HUDEP-2 (cell line): ENCODE measurements at regions not wholly inside any gene's neighbourhood (a gene's known extent, or its start where the extent isn't known, plus 50 kb on each side); places are given as distances from the start of the nearest gene placed in this dataset.
"Not testable (repeated sequence)": the region's sequence is repeated elsewhere in the genome, so short reads cannot be mapped to it uniquely, and the experiment has no call there.

Experiments
- DNase-seq, 76 experiments: peaks; one replicate each; lab custom pipeline; 2025; ENCODE audit not compliant: unreplicated experiment in 76 of 76; lab: John Stamatoyannopoulos, UW

DNA sequence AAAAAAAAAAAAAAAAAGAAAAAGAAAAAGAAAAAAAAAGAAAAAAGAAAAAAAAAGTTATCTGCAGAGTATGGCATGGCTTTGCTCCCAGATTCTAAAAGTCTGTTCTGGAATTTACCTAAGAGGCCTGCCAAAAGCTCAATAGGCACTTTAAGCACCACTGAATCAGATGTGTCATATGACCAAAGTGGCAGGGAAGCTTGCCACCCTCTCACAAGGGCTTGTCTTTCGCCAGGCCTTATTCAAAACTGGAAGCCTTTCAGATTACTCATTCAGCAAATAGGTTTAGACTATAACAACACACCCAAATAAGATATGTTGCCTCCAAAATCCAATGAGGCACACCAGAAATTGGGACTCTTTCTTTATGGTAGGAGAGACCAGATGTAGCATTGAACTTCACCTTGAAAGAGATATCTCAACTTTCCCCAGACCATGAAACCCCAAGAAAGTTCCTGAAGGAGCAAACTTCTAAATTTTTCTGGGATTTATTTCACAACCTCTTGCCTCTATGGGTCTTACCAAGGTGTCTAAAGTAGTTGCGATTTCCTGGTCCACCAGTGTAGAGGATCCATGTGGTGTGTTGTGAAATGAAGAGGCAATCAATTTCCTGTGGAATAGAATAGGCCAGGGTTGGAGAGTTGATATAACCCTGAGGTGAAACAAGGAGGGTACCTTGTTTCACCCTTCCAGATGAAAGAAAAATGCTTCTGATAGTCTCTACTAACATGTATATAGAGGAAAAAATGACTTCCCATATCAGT lies 218.8 kb downstream of the DAD1 start:
- DNase-seq = no peak

DNA sequence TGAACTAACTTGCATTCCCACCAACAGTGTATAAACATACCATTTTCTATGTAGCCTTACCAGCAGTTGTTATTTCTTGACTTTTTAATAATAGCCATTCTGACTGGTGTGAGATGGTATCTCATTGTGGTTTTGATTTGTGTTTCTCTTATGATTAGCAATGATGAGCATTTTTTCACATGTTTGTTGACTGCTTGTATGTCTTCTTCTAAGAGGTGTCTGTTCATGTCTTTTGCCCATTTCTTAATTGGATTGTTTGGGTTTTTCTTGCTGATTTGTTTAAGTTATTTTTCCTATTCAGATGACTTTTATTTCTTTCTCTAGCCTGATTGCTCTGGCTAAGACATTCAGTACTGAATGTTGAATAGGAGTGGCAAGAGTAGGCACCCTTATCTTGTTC lies 230.3 kb downstream of the DAD1 start:
- no peak for DNase-seq

DNA sequence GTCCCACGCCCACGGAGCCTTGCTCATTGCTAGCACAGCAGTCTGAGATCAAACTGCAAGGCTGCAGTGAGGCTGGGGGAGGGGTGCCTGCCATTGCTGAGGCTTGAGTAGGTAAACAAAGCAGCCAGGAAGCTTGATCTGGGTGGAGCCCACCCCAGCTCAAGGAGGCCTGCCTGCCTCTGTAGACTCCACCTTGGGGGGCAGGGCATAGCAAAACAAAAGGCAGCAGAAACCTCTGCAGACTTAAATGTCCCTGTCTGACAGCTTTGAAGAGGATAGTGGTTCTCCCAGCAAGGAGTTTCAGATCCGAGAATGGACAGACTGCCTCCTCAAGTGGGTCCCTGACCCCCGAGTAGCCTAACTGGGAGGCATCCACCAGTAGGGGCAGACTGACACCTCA lies 239.7 kb downstream of the DAD1 start:
- DNase-seq = not testable (repeated sequence)

DNA sequence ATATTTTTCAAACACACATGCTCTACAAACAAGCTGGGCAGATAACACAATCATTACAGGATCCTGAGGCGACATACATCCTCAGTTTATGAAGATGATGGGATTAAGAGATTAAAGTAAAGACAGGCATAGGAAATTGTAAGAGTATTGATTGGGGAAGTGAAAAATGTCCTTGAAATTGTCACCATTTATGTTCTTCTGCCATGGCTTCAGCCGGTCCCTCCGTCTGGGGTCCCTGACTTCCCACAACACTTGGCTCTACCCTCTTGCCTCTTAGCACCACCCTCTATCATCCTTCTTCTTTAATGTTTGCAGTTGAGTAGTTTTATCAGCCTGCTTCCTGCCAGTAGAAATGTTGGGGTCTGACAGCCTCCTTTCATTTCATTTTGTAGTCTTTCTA lies 244.4 kb downstream of the DAD1 start:
- no peak for DNase-seq

DNA sequence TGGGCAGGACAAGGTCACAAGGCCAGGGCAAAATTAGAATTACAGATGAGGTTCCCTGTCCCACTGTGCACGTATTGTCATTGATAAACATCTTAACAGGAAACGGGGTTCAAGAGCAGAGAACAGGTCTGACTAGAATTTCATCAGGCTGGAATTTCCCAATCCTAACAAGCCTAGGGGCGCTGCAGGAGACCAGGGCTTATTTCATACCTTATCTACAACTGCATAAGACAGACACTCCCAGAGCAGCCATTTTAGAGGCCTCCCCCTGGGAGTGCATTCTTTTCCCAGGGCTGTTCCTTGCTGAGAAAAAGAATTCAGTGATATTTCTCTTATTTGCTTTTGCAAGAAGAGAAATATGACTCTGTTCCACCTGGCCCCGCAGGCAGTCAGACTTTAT lies 244.8 kb downstream of the DAD1 start:
- not testable (repeated sequence) for DNase-seq

DNA sequence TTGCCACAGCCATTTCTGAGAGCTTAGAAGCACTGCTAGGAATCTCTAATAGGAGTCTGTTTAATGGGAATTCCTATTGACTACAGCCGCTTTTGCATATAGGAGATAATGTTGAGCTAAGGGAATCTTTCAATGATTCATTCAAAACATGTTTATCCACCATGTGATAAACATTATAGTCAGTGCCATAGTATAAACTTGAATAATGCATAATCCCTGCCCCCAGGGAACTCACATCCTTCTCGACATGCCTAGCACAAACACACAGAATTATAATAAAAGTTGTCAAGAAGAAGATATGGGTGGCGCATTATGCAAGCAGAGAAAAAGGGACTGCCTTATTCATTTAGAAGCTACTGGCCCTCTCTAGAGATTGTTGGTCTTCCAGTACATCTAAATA lies 248.0 kb downstream of the DAD1 start:
- DNase-seq = no peak

DNA sequence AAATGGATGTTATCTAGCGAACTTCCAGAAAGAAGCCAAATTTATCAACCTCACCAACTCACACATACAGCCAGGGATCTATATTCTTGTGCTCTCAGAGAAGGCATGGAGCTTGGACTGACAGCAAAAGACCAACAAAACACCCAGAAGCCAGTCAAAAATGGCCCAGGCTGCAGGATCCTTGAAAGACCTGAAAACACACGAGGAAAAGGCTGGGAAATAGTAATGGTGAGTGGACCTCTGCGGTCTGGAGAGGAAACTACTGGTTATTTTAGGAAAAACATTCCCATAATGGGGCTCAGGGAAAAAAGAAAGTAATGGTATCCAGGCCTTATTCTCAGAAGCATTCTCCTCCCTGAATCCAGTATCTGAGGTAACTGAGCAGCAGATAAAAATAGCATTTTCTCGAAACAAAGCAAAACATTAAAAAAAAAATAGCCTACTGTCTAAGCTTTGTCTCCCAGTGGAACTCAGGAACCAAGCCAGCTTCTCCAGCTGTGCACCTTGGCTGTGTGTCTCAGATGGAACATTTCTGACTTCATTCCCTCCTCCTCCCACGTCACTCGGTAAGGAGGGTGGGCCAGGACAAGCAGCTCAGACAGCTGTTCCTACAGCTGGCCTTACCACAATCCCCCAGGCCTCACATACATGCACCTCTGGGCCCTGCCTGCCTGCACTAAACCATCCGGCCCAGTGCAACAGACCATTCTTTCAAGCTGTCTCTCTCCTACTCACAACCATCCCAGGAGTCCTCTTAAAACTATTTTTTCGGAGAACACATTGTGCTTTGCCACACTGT lies 249.9 kb downstream of the DAD1 start:
- no peak for DNase-seq

DNA sequence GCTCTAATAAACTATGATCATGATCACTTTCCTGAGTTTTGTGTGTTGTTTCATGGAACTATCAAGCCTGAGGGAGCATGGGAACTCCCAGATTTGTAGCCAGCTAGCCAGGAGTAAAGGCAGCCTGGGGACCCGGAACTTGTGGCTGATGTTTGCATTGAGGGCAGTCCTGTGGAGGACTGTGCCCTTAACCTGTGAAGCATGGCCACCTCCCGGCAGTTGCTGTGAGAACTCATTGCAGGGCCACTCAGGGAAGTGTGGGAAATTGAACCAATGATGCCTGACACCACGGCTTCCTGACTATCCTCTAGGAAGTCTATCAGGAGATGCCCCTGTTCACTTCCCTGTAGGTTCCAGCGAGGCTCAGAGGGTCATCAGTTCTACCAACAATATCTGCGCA lies 250.6 kb downstream of the DAD1 start:
- no peak for DNase-seq

DNA sequence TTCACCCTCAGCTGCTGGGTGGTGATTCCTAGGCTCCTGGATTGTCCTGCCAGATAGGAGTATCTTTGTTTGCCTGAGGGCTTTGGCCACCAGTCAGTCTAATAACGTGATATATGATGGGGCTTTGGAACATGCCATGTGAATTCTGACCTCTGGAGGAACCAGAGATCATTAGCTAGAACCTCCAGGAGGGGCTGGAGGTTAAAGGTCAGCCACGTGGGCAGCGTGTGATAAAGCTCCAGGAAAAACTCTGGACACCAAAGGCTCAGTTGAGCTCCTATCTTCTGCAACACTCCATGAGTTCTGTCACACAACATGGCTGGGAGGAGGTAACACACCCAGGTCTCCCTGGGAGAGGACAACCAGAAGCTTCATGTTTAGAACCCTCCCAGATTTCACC lies 251.1 kb downstream of the DAD1 start:
- no peak for DNase-seq

DNA sequence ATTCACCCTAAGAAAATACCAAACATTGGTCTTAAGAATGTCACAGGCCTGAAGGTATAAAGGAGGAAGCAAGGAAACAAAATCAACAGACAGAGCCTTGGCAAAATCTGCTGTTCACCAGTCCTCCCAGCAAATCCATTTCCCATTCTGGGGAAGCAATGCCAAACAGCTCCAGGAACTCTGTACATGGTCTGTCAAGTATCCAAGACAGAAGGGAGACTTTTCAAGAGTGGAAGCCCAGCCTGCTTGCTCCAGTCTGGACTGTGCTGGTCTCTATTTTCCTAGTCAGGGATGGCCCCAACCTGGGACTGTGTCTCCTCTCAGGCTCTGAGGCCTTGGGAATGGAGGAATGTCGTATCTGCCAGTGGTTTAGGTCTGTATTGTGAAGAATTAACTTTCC lies 251.5 kb downstream of the DAD1 start:
- no peak for DNase-seq

DNA sequence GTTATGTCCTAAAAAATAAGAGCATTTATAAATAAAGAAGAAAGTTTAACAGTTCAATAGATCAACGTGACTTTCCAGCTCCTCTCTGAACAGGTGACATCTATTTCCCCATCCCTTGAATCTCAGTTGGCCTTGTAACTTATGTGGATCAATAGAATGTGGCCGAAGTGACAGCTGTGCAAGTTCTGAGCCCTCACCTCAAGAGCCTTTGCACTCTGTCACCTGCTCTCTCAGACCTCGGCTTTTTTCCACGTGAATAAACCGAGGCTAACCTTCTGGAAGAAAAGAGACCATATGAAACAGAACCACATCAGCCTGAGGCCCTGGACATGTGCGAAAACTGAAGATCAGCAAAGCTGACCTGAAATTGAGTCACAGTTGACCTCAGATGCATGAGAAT lies 253.0 kb downstream of the DAD1 start:
- DNase-seq = no peak

DNA sequence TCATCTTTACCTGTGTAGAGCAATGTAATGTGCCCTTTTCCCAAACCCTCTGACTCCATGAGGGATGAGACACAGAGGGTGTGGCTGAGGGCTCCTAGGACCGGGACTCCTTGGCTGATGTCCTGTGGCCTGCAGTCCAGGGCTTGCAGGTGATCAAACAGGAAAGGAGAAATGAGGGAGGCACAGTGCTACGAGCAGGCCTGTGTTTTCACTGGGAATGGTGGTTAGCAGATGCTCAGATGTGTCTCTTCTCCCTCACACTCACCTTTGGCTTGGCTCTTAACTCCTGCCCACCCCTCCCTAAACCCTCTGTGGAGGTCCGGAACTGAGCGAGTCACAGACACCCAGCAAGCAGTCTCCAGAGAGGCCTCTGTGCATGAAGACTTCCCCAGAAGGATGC lies 254.4 kb downstream of the DAD1 start:
- DNase-seq = no peak

DNA sequence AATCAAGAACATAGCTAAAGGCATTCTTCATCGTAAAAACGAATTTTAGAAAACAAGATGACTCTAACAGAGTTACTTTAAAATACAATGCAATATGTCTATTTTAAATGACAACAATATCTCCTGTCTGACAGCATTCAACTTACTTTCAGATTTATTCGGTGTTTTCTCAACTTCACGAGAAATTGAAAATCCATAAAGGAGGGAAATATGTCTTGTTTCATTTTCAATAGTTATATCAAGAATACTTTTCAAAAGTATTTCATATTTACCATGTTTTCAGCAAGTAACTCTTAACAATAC lies 254.8 kb downstream of the DAD1 start:
- no peak for DNase-seq

DNA sequence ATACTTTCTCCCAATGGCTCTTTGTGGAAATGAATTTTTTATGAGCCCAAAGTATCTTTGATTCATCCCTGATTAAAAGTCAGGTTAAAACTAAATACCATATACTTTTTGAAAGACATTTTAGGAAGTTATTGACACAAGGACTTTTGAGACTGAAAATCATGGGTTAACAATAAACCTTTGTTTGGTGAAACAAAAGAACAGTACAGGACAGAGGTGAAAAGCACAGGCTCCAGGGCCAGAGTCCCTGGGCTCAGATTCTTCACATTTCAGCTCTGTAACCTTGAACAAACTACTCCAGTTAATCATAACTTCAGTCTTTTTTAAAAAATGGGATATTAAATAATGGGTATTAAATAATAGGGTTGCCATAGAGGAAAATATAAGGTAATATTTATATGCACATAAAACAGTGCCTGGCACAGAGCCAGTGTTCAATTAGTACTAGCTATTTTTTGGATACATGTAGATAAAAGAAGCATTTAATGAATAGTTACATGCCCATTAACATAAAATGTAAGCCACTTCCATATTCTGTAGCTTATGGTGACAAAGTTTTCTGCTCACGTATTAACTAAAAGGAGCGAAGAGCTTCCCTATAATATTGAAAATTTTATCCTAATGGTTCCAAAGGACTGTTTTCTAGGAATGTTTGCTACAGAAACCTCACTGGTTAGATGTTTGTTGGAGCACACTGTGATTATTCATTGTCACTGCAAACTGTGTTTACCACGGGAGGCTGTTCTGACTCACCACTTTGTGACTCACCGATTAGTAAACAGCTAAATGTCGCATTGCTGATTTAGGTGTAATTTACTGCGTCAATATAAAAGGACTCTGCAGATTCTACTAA lies 255.4 kb downstream of the DAD1 start:
- DNase-seq = no peak

DNA sequence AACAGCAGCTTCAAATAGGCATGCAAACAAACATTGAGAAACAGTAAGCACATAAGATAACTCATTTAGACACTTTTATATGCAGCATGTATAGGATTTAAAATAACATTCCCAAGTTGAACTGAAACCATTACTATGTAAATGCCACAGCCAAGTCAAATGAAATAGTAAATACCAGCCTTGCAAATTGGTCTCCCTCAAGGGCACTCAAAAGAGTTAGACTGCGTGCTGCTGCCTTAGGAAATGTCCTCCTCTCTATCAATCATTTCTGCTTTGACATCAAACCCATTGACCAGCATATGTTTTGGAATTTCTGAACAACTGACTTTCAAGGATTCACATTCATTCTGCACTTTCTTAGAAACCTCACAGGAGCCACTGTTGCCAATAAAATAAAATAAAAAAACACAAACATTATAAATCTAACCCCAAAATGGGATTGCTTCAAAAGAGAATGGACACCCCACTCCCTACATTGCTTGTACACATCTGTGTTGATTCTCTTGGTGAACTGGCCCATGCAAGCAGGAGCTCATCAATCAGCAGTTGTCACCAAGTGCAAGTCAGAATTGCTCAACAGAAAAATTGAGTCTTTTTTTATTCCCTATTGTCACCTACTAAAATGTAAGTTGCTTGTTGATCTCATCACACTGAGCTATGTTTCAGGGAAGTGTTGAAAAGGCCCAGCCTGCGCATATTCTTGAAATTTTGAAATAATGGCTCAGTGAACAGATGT lies 256.2 kb downstream of the DAD1 start:
- no peak for DNase-seq

DNA sequence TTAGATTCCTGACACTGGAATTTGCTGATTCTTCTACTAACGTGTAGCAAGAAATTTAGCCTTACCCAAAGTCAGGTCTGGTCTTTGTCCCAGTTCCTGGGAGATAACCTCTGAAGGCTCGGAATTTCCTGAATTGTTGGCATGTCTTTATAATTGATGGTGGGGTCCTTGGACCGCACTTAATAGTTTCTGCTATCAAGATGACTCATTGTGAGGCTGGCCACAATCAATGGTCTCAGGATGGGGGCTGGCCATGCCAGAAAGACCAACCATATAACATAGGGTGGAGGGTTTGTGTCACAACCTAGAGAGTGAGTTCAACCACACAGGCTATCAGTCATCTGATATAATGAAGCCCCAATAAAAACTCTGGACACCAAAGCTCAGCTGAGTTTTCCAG lies 259.7 kb downstream of the DAD1 start:
- DNase-seq = no peak

DNA sequence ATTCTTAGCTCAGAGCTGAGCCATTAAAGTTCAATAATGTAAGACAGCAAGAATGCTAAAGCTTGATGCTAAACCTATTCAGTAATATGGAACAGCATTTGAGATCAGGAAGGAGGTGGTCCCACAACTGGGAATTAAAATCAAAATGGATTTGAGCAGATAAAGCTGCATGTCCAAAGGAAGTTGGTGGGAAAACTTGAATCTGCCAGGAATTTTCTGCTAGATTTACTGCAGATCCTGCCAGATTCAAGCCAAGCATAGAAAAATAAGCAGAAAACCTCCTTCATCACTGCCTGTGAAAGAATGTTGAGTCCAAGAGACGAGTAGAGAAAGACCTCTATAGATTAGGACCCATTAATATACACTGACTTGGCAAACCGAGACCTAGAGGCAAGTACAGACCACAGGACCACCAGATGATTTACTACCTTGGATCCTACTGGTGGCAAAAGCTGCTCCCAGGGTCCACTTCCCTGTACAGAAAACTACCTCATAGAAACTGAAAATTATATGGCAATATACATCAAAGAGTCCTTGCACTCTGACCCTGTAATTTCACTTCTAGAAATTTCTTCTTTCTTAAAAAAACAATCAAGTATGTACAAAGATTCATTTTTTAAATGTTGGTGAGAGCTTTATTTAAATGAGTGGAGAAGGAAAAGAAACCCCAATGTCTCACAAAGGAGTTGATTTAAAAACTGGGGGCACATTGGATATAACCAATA lies 263.2 kb downstream of the DAD1 start:
- DNase-seq = no peak

DNA sequence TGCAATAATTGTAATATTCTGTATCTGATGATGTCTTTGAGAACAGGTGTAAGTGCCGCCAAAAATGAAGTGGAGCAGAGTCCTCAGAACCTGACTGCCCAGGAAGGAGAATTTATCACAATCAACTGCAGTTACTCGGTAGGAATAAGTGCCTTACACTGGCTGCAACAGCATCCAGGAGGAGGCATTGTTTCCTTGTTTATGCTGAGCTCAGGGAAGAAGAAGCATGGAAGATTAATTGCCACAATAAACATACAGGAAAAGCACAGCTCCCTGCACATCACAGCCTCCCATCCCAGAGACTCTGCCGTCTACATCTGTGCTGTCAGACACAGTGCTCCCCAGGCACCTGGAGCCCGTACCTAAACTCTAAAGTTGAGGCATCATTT lies 268.7 kb downstream of the DAD1 start:
- DNase-seq = no peak

DNA sequence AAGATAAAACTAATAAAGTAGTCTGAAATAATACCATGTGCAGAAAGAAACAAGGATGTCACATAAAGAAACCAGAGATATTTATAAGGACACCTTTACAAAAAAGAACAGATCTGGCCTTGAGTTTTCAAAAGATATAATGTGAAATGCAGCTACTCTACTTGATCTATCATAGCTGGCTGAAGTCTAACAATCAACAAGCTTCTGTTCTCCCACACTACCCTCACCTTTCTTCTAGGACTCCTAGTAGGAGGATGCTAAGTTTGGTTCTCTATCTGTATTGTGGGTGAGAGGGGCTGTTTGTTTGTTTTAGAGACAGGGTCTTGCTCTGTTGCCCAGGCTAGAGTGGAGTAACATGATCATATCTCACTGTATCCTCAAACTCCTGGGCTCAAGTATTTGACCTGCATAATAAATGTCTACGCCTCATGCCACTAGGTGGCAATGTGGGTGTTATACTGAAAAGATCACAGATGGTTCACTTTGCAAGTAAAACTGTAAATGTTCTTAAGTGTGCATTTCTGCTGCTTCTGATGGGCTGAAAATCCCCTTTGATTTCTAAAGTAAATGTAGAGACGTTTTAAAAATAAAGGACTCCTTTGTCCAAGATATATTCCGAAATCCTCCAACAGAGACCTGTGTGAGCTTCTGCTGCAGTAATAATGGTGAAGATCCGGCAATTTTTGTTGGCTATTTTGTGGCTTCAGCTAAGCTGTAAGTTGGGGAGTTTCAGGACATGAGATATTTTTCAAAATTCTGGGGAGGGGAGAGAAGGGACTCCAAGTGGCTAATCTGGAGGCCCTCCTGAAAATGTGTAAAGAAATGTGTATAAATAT lies 269.3 kb downstream of the DAD1 start:
- peak in 30 of 76 experiments; percentile 2 to 40 (median 16) for DNase-seq
